ENCODE measurements at regions not wholly inside any gene's neighbourhood (a gene's known extent, or its start where the extent isn't known, plus 50 kb on each side); places are given as distances from the start of the nearest gene placed in this dataset.

DNA sequence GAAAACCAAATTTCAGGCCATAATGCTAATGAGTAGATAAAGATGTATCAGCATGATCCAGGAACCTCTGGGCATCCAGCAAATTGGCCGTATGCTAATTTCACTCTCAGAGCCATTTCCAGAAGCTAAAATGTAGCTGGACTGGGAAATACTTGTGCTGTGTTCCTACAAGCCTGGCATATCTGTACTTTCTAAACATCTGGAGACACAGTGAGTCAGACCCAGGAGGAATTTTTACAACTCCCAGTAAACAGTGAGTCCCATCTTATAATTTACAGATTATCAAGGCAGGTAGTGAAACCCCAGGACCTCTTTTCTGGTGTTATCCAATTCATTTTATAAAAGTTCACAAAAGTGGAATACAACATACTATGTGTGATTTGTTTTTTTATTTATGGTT lies 683.0 kb upstream of the ADGRB3 start:
- no peak for TF ChIP-seq RAD21 (IDR thresholded peaks at IDR 0.05; ENCODE audit: low read depth)
- TF ChIP-seq TAF1 (IDR thresholded peaks at IDR 0.05; ENCODE audit: low read depth): no peak
- no peak for TF ChIP-seq CREB1 (IDR thresholded peaks at IDR 0.05; ENCODE audit: low read depth)
- TF ChIP-seq YY1 (IDR thresholded peaks at IDR 0.05; ENCODE audit: low read depth): no peak
- no peak for TF ChIP-seq TCF12 (IDR thresholded peaks at IDR 0.05; ENCODE audit: low read depth)
- TF ChIP-seq, protein P1, sequence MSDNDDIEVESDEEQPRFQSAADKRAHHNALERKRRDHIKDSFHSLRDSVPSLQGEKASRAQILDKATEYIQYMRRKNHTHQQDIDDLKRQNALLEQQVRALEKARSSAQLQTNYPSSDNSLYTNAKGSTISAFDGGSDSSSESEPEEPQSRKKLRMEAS (IDR thresholded peaks at IDR 0.05): no peak
- no peak for TF ChIP-seq TEAD4 (IDR thresholded peaks at IDR 0.05)
- TF ChIP-seq, protein P2, sequence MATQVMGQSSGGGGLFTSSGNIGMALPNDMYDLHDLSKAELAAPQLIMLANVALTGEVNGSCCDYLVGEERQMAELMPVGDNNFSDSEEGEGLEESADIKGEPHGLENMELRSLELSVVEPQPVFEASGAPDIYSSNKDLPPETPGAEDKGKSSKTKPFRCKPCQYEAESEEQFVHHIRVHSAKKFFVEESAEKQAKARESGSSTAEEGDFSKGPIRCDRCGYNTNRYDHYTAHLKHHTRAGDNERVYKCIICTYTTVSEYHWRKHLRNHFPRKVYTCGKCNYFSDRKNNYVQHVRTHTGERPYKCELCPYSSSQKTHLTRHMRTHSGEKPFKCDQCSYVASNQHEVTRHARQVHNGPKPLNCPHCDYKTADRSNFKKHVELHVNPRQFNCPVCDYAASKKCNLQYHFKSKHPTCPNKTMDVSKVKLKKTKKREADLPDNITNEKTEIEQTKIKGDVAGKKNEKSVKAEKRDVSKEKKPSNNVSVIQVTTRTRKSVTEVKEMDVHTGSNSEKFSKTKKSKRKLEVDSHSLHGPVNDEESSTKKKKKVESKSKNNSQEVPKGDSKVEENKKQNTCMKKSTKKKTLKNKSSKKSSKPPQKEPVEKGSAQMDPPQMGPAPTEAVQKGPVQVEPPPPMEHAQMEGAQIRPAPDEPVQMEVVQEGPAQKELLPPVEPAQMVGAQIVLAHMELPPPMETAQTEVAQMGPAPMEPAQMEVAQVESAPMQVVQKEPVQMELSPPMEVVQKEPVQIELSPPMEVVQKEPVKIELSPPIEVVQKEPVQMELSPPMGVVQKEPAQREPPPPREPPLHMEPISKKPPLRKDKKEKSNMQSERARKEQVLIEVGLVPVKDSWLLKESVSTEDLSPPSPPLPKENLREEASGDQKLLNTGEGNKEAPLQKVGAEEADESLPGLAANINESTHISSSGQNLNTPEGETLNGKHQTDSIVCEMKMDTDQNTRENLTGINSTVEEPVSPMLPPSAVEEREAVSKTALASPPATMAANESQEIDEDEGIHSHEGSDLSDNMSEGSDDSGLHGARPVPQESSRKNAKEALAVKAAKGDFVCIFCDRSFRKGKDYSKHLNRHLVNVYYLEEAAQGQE (IDR thresholded peaks at IDR 0.05; ENCODE audit: low read depth): no peak
- TF ChIP-seq CEBPB (IDR thresholded peaks at IDR 0.05): no peak
- TF ChIP-seq, protein P3, sequence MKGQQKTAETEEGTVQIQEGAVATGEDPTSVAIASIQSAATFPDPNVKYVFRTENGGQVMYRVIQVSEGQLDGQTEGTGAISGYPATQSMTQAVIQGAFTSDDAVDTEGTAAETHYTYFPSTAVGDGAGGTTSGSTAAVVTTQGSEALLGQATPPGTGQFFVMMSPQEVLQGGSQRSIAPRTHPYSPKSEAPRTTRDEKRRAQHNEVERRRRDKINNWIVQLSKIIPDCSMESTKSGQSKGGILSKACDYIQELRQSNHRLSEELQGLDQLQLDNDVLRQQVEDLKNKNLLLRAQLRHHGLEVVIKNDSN (IDR thresholded peaks at IDR 0.05): no peak
- TF ChIP-seq NFIC (IDR thresholded peaks at IDR 0.05): no peak
- no peak for TF ChIP-seq EP300 (IDR thresholded peaks at IDR 0.05; ENCODE audit: borderline replicate concordance)
- no peak for TF ChIP-seq ZBTB7A (IDR thresholded peaks at IDR 0.05; ENCODE audit: low read depth)
- no peak for TF ChIP-seq EGR1 (IDR thresholded peaks at IDR 0.05)
